PC-9 (cell line): ENCODE measurements at regions not wholly inside any gene's neighbourhood (a gene's known extent, or its start where the extent isn't known, plus 50 kb on each side); places are given as distances from the start of the nearest gene placed in this dataset.

Experiments used
- CTCF ChIP-seq: fragments of 200-600 bp; sonication (generic); conservative IDR thresholded peaks from 2 replicates; pipeline ENCODE4 v1.6.1; 2017; ENCODE audit warnings: mixed run types, antibody characterized with exemption, mild to moderate bottlenecking, moderate library complexity
- EZH2 ChIP-seq: fragments of 200-600 bp; sonication (generic); IDR thresholded peaks from 2 replicates; pipeline ENCODE4 v1.8.0; 2017; ENCODE audit warnings: antibody characterized with exemption, low read depth

GRCh38 chr4:97208749-97209148 lies 934.5 kb downstream of the STPG2 start:
- TF ChIP-seq EZH2 (no peak), CTCF (no peak)
